WERI-Rb-1 (cell line): ENCODE measurements at regions not wholly inside any gene's neighbourhood (a gene's known extent, or its start where the extent isn't known, plus 50 kb on each side); places are given as distances from the start of the nearest gene placed in this dataset.

Experiments
- DNase-seq: peaks from one replicate; pipeline ENCODE4 v3.0.0-alpha.2; 2020
- H3K27ac ChIP-seq: fragments of 250-450 bp; sonication (Bioruptor Pico); 2 replicates; pipeline ENCODE4 v1.5.1; 2020; ENCODE audit warnings: mild to moderate bottlenecking, moderate library complexity
- H3K27me3 ChIP-seq: fragments of 250-450 bp; sonication (Bioruptor Pico); 2 replicates; pipeline ENCODE4 v1.5.1; 2021; ENCODE audit warnings: mild to moderate bottlenecking, low read depth, moderate library complexity; ENCODE audit not compliant: insufficient read depth, severe bottlenecking
- H3K36me3 ChIP-seq: fragments of 250-450 bp; sonication (Bioruptor Pico); 2 replicates; pipeline ENCODE4 v1.5.1; 2020; ENCODE audit warnings: mild to moderate bottlenecking, moderate library complexity
- H3K4me3 ChIP-seq: 2 replicates; pipeline ENCODE4 v1.5.1; 2011; ENCODE audit warnings: low read depth, mild to moderate bottlenecking, control low read depth, low read length
- H3K9me3 ChIP-seq: fragments of 250-450 bp; sonication (Bioruptor Pico); 2 replicates; pipeline ENCODE4 v1.5.1; 2021; ENCODE audit warnings: mild to moderate bottlenecking, moderate library complexity; ENCODE audit not compliant: severe bottlenecking
- CTCF ChIP-seq: IDR thresholded peaks from 2 replicates; pipeline ENCODE4 v1.5.1; 2011; ENCODE audit warnings: low read depth, mild to moderate bottlenecking, control low read depth, inconsistent platforms, low read length

- Histone ChIP-seq H3K27me3 (peaks cover 28% of the 10 kb centered on the region), H3K9me3 (peaks cover 5% of the 10 kb centered on the region), H3K4me3 (no peak overlapping the region), H3K27ac (no peak overlapping the region), H3K36me3 (no peaks in the 10 kb centered on the region)
- DNase-seq: no peak
- TF ChIP-seq CTCF: no peak
Observed at GRCh38 chr10:62466590-62466989, 92.4 kb downstream of the ZNF365 start.

- Histone ChIP-seq H3K27ac (no peak overlapping the region), H3K9me3 (peaks cover 5% of the 10 kb centered on the region), H3K27me3 (peaks cover 27% of the 10 kb centered on the region), H3K36me3 (no peaks in the 10 kb centered on the region), H3K4me3 (no peak overlapping the region)
- no peak for TF ChIP-seq CTCF
- no peak for DNase-seq
Observed at GRCh38 chr10:62467527-62467926, 93.4 kb downstream of the ZNF365 start.

GRCh38 chr10:62471711-62472110 is 97.5 kb downstream of the ZNF365 start:
- H3K36me3 ChIP-seq: no peaks in the 10 kb centered on the region
- DNase-seq: no peak
- peaks cover 43% of the 10 kb centered on the region for H3K27me3 ChIP-seq
- no peak overlapping the region for H3K27ac ChIP-seq
- no peaks in the 10 kb centered on the region for H3K9me3 ChIP-seq
- no peak overlapping the region for H3K4me3 ChIP-seq
- TF ChIP-seq CTCF: no peak

GRCh38 chr10:62473241-62473640 is 99.1 kb downstream of the ZNF365 start:
- no peaks in the 10 kb centered on the region for H3K9me3 ChIP-seq
- peaks cover 48% of the 10 kb centered on the region for H3K27me3 ChIP-seq
- H3K36me3 ChIP-seq: no peaks in the 10 kb centered on the region
- no peak overlapping the region for H3K4me3 ChIP-seq
- no peak for TF ChIP-seq CTCF
- DNase-seq: no peak
- no peak overlapping the region for H3K27ac ChIP-seq

GRCh38 chr10:62475551-62475950 is 101.4 kb downstream of the ZNF365 start:
- no peak for TF ChIP-seq CTCF
- no peak for DNase-seq
- no peak overlapping the region for H3K27ac ChIP-seq
- peaks cover 55% of the 10 kb centered on the region for H3K27me3 ChIP-seq
- H3K9me3 ChIP-seq: no peaks in the 10 kb centered on the region
- no peak overlapping the region for H3K4me3 ChIP-seq
- H3K36me3 ChIP-seq: no peaks in the 10 kb centered on the region

- H3K9me3 ChIP-seq: no peaks in the 10 kb centered on the region
- no peaks in the 10 kb centered on the region for H3K36me3 ChIP-seq
- no peak for DNase-seq
- no peak overlapping the region for H3K4me3 ChIP-seq
- H3K27me3 ChIP-seq: peaks cover 46% of the 10 kb centered on the region
- H3K27ac ChIP-seq: no peak overlapping the region
- no peak for TF ChIP-seq CTCF
Observed at GRCh38 chr10:62479523-62479922, 105.4 kb downstream of the ZNF365 start.
